HAP-1 (cell line): ENCODE measurements at regions not wholly inside any gene's neighbourhood (a gene's known extent, or its start where the extent isn't known, plus 50 kb on each side); places are given as distances from the start of the nearest gene placed in this dataset.

Experiments used
- DNase-seq, 2 experiments: peaks; one replicate each; pipeline ENCODE4 v3.0.0-alpha.2; 2016 to 2020; ENCODE audit warnings: low spot score in 2 of 2
- H3K27me3 ChIP-seq: fragments of 250-450 bp; sonication (Bioruptor Pico); 2 replicates; pipeline ENCODE4 v1.5.1; 2020; ENCODE audit warnings: low read depth, mild to moderate bottlenecking, moderate library complexity
- H3K36me3 ChIP-seq: fragments of 250-450 bp; sonication (Bioruptor Pico); replicated peaks from 2 replicates; pipeline ENCODE4 v1.5.1; 2020; ENCODE audit warnings: mild to moderate bottlenecking
- H3K4me1 ChIP-seq: fragments of 250-450 bp; sonication (Bioruptor Pico); 2 replicates; pipeline ENCODE4 v1.5.1; 2020; ENCODE audit warnings: mild to moderate bottlenecking
- H3K4me3 ChIP-seq: fragments of 250-450 bp; sonication (Bioruptor Pico); 2 replicates; pipeline ENCODE4 v1.5.1; 2020; ENCODE audit warnings: mild to moderate bottlenecking, moderate library complexity
- H3K9me3 ChIP-seq: fragments of 250-450 bp; sonication (Bioruptor Pico); 2 replicates; pipeline ENCODE4 v1.5.1; 2020; ENCODE audit warnings: mild to moderate bottlenecking, moderate library complexity
- in situ Hi-C: fragments of 300-500 bp; cut with MboI; formaldehyde crosslinking; loops from 3 replicates; pipeline ENCODE4 v1.14.3; 2020; ENCODE audit warnings: low sequenced_read_pairs, inconsistent platforms, mixed read lengths

DNA sequence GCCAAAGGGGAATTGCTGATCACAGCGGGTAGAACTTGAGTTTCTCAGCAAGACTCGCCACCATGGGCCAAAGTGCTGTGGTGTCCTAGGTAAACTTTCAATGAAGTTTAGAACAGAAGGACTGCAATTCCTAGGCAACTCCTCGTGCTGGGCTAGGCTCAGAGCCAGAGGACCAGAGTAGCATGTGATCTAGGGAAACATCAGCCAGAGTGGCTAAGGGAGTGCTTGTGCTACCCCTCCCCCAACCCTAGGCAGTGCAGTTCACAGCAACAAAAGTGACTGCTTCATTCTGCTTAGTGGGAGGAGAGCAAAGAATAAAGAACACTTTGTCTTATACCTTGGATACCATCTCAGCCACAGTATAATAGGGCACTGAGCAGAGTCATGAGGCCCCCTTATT lies 1658.6 kb upstream of the MIR17HG start:
- Histone ChIP-seq H3K9me3 (no peaks in the 10 kb centered on the region), H3K4me1 (no peaks in the 10 kb centered on the region), H3K27me3 (no peaks in the 10 kb centered on the region), H3K36me3 (no peaks in the 10 kb centered on the region), H3K4me3 (no peak overlapping the region)
- no peak for DNase-seq
- in situ Hi-C loops = no loop called here

DNA sequence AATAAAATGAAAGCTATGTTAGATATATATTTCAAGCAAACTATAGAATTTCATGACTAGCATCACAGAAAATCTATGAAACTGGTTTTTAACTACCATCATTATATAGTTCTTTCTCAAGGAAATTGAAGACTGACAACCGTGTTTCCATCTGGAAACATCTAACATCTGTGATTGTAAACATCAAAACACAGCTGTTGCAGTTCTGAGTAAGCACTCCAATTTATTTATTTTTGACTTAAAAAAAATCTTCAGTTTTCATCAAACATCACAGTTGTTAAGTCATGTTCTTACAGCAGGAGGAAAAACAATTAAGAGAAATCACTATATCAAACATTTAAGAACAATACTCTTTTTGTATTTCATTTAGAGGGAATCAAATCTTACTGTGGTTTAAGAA lies 1653.0 kb upstream of the MIR17HG start:
- H3K36me3 ChIP-seq = no peaks in the 10 kb centered on the region
- H3K4me3 ChIP-seq = no peak overlapping the region
- in situ Hi-C loops = no loop called here
- no peaks in the 10 kb centered on the region for H3K4me1 ChIP-seq
- DNase-seq = no peak
- no peaks in the 10 kb centered on the region for H3K9me3 ChIP-seq
- no peaks in the 10 kb centered on the region for H3K27me3 ChIP-seq

GRCh38 chr13:89695343-89696257 lies 1651.9 kb upstream of the MIR17HG start:
- H3K36me3 ChIP-seq = no peaks in the 10 kb centered on the region
- no peaks in the 10 kb centered on the region for H3K9me3 ChIP-seq
- peak in 1 of 2 experiments; percentile 24 for DNase-seq
- H3K4me3 ChIP-seq = no peak overlapping the region
- no peaks in the 10 kb centered on the region for H3K27me3 ChIP-seq
- no peaks in the 10 kb centered on the region for H3K4me1 ChIP-seq
- in situ Hi-C loops = no loop called here

DNA sequence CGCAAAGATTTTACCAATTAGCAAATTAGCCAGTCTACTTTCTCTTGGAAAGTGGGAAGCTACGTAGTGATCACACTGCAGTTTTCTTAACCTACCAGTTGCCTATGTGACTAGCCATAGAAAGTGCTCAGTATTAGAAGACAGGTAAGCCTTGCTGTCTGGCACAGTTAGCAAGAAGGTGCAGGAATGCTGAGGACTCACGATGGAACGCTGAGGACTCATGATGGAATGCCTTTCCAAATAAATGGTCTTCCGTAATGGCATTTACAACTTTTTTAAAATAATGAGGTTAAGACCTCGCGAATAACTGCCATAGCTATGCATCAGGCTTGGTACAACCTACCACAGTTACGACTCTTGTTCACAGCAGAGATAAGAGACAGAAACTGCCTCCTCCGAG lies 1645.6 kb upstream of the MIR17HG start:
- Histone ChIP-seq H3K4me1 (no peaks in the 10 kb centered on the region), H3K36me3 (no peaks in the 10 kb centered on the region), H3K9me3 (no peaks in the 10 kb centered on the region), H3K27me3 (no peaks in the 10 kb centered on the region), H3K4me3 (no peak overlapping the region)
- in situ Hi-C loops = no loop called here
- no peak for DNase-seq

GRCh38 chr13:89704040-89704439 lies 1643.4 kb upstream of the MIR17HG start:
- no peaks in the 10 kb centered on the region for H3K36me3 ChIP-seq
- in situ Hi-C loops = no loop called here

DNA sequence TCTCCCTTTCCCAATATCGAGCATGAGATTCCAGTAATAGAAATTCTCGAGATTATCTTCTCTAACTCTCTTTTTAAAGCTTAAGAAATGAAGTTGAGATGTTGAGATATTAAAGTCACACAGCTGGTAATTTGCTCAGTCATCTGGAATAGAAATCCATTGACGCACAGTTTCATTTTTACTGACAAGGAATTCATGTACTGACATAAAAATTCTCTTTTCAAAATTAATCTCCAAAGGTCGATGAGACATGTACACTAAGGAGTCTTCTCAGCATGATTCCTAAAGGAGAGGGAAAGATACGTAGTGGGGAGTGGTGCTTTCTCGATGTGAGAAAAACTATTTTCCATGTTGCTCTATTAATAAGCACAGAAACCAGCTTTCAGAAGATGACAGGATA lies 1639.5 kb upstream of the MIR17HG start:
- Histone ChIP-seq H3K36me3 (no peaks in the 10 kb centered on the region), H3K4me1 (no peaks in the 10 kb centered on the region), H3K9me3 (no peaks in the 10 kb centered on the region), H3K4me3 (no peak overlapping the region), H3K27me3 (no peaks in the 10 kb centered on the region)
- no peak for DNase-seq
- in situ Hi-C loops = no loop called here

More at GRCh38 chr13:89704040-89704439, 1643.4 kb upstream of the MIR17HG start:
- Histone ChIP-seq H3K4me1 (no peaks in the 10 kb centered on the region), H3K9me3 (no peaks in the 10 kb centered on the region), H3K4me3 (no peak overlapping the region), H3K27me3 (no peaks in the 10 kb centered on the region)
- DNase-seq = no peak

DNA sequence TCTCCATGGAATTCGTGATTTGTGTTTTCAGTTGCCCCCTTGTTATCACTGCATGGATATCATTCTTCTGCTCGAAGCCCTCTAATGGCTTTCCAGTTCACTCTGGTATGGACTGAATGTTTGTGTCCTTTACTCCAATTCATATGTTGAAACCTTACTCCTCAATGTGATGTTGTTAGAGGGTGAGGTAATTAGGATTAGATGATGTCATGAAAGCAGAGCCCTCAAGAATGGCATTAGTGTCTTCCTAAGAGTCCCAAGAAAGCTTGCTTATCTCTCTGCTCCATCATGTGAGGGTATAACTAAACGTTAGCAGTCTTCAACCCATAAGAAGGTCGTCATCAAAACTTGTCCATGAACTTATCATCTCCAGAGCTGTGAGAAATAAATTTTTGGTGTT lies 1626.3 kb upstream of the MIR17HG start:
- in situ Hi-C loops = no loop called here
- Histone ChIP-seq H3K4me1 (no peaks in the 10 kb centered on the region), H3K9me3 (no peaks in the 10 kb centered on the region), H3K27me3 (no peaks in the 10 kb centered on the region), H3K36me3 (no peaks in the 10 kb centered on the region), H3K4me3 (no peak overlapping the region)
- DNase-seq = no peak

DNA sequence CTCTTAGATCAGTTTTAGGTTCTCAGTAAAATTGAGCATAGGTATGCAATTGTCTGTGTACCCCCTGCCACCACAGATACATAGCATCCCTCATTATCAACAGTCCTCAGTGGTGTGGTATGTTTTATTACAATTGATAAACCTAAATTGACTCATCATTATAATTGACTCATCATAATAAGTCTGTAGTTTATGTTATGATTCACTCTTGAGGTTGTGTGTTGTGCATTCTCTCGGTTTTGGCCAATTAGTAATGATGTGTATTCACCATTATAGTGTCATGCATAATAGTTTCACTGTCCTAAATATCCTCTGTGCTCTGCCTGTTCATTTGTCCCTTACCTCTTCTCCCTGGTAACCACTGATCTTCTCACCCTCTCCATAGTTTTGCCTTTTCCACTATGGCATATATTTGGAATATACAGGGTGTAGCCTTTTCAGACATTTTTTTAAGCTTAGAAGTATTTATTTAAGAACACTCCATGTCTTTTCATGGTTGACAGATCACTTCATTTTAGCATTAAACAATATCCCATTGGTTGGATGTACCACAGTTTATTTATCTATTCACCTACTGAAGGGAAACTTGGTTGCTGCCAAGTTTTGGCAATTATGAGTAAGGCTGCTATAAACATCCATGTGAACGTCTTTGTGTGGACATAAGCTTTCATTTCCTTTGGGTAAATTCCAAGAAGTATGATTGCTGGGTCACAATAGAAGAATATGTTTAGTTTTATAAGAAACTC lies 1620.6 kb upstream of the MIR17HG start:
- Histone ChIP-seq H3K4me3 (no peak overlapping the region), H3K36me3 (no peaks in the 10 kb centered on the region), H3K4me1 (no peaks in the 10 kb centered on the region), H3K9me3 (no peaks in the 10 kb centered on the region), H3K27me3 (no peaks in the 10 kb centered on the region)
- in situ Hi-C loops = no loop called here
- no peak for DNase-seq

GRCh38 chr13:89733829-89734228 lies 1613.7 kb upstream of the MIR17HG start:
- Histone ChIP-seq H3K36me3 (no peaks in the 10 kb centered on the region), H3K27me3 (no peaks in the 10 kb centered on the region), H3K9me3 (no peaks in the 10 kb centered on the region), H3K4me3 (no peak overlapping the region), H3K4me1 (no peaks in the 10 kb centered on the region)
- in situ Hi-C loops = no loop called here
- DNase-seq = no peak

DNA sequence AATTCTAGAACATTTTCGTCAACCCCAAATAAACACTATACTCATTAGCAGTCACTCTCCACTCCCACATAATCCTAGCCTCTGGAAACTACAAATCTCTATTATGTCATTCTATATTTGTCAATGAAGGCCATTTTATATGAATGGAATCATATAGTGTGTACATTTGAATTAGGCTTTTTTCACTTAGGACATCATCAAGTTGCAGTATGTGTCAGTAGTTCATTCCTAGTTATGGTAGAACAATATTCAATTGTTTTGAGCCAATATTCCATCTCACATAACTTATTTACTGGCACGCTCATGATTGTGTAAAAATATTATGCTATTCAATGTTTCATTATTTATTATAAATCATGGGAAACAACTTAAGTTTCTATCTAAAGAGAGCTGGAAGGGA lies 1610.4 kb upstream of the MIR17HG start:
- Histone ChIP-seq H3K4me1 (no peaks in the 10 kb centered on the region), H3K4me3 (no peak overlapping the region), H3K36me3 (no peaks in the 10 kb centered on the region), H3K9me3 (no peaks in the 10 kb centered on the region), H3K27me3 (no peaks in the 10 kb centered on the region)
- no peak for DNase-seq
- in situ Hi-C loops = no loop called here

DNA sequence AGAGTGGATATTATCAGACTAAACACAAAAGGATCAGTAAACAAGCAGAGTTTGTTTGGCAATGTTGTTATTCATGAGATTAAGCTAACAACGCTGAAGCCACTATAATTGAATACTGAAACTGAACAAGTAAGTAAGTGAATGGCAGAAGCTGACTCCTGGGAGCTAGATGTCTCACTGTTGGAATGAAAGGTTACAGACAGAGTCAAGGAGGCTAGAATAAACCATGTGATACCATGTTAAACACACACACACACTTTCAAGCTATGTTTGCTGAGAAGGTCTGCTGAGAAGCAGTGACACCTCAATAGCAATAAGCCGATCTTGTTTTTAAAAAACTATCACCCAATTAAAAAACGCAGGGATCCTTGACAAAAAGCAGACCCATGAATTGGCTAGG lies 1609.4 kb upstream of the MIR17HG start:
- Histone ChIP-seq H3K36me3 (no peaks in the 10 kb centered on the region), H3K4me1 (no peaks in the 10 kb centered on the region), H3K27me3 (no peaks in the 10 kb centered on the region), H3K9me3 (no peaks in the 10 kb centered on the region), H3K4me3 (no peak overlapping the region)
- DNase-seq = no peak
- in situ Hi-C loops = no loop called here

DNA sequence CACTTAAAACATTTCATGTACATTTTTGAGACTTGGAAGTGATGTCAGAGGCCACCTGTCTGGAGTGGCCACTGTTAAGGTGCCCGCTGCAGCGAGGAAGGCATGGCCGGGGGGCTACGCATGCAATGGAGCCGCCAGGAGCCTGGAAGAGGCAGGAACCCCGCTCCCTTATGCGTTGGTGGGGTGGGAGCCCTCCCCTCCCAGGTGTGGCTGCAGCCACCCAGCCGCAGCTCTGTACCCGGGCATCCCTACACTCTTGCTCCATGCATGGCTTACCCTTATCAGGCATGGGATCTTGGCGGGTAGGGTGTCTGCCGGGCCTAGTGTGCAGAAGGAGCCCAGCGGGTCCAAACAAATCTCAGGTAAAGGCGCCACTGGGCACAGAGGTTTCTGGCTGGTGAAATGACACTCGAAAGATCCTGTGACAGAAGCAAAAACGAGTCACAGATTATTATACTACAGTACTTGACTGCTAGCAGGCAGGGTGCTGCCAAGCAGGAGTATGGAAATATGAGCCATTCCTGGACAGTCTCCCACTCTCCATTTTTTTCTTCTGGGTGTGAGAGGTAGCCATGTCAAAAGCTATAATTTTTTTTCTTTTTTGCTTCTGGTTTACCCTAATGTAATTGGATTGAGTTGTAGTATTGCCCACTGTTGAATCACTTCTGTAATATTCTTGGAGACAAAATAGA lies 1606.3 kb upstream of the MIR17HG start:
- no peaks in the 10 kb centered on the region for H3K27me3 ChIP-seq
- no peaks in the 10 kb centered on the region for H3K4me1 ChIP-seq
- H3K36me3 ChIP-seq = no peaks in the 10 kb centered on the region
- DNase-seq = no peak
- in situ Hi-C loops = no loop called here
- H3K9me3 ChIP-seq = no peaks in the 10 kb centered on the region
- H3K4me3 ChIP-seq = no peak overlapping the region

DNA sequence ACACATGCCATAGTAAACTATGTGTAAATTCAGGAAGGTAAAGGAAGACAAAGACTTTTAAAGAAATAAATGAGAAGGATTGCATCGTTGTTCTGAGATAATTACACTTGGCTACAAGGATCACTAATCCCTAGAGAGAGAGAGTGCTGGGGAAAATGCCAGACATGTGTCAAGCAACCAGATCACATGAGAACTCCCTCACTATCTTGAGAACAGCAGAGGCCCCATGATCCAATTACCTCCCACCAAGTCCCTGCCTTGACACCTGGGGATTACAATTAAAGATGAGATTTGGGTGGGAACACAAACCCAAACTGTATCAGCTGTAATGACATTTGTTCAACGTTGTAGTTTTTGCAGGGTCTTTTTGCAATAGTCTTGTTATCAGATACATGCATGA lies 1600.9 kb upstream of the MIR17HG start:
- H3K36me3 ChIP-seq = no peaks in the 10 kb centered on the region
- no peaks in the 10 kb centered on the region for H3K27me3 ChIP-seq
- H3K4me1 ChIP-seq = no peaks in the 10 kb centered on the region
- no peak for DNase-seq
- in situ Hi-C loops = no loop called here
- H3K4me3 ChIP-seq = no peak overlapping the region
- no peaks in the 10 kb centered on the region; the same call in 1 of the 2 replicates for H3K9me3 ChIP-seq

- DNase-seq = no peak
- H3K9me3 ChIP-seq = no peaks in the 10 kb centered on the region; the same call in 1 of the 2 replicates
- H3K4me1 ChIP-seq = no peaks in the 10 kb centered on the region
- no peak overlapping the region for H3K4me3 ChIP-seq
- in situ Hi-C loops = no loop called here
- no peaks in the 10 kb centered on the region for H3K36me3 ChIP-seq
- no peaks in the 10 kb centered on the region for H3K27me3 ChIP-seq
Measured at GRCh38 chr13:89748716-89749115, 1598.8 kb upstream of the MIR17HG start.
